SK-N-SH (cell line): ENCODE measurements at regions not wholly inside any gene's neighbourhood (a gene's known extent, or its start where the extent isn't known, plus 50 kb on each side); places are given as distances from the start of the nearest gene placed in this dataset.

Experiments used
- CTCF ChIP-seq: fragments of 200-600 bp; sonication (generic); IDR thresholded peaks from 2 replicates; pipeline ENCODE4 v1.6.1; 2017; ENCODE audit warnings: antibody characterized with exemption, mild to moderate bottlenecking, moderate library complexity
- EP300 ChIP-seq, 2 experiments: IDR thresholded peaks; 2 replicates each; pipeline versions ENCODE4 v1.4.0 to v1.6.1; 2012; ENCODE audit warnings: borderline replicate concordance in 1 of 2, low read depth in 1 of 2, low read length in 1 of 2
- EZH2phosphoT487 ChIP-seq: fragments of 200-600 bp; sonication (generic); IDR thresholded peaks from 2 replicates; pipeline ENCODE4 v1.6.1; 2017; ENCODE audit warnings: low read depth, mixed run types, mild to moderate bottlenecking, antibody characterized with exemption, moderate library complexity, borderline replicate concordance
- GABPA ChIP-seq: IDR thresholded peaks from 2 replicates; pipeline ENCODE4 v1.4.0; 2012; ENCODE audit warnings: low read depth, mild to moderate bottlenecking
- IRF3 ChIP-seq: fragments of 150-350 bp; IDR thresholded peaks from 2 replicates; pipeline ENCODE4 v1.6.1; 2016; ENCODE audit warnings: mild to moderate bottlenecking, low read depth, low read length
- PBX3 ChIP-seq: IDR thresholded peaks from 2 replicates; pipeline ENCODE4; 2012
- RAD21 ChIP-seq: IDR thresholded peaks from 2 replicates; pipeline ENCODE4 v1.6.1; 2012; ENCODE audit warnings: mild to moderate bottlenecking, low read length
- SIN3A ChIP-seq: IDR thresholded peaks from 2 replicates; pipeline ENCODE4 v1.6.1; 2012; ENCODE audit warnings: low read depth, mild to moderate bottlenecking, low read length, moderate library complexity, borderline replicate concordance

- TF ChIP-seq EZH2phosphoT487 (no peak), SIN3A (no peak), EP300 (IDR thresholded peaks at IDR 0.05; ENCODE audit: borderline replicate concordance in 1 of 2, low read depth in 1 of 2, low read length in 1 of 2) (no peak), CTCF (no peak), PBX3 (no peak), RAD21 (no peak), IRF3 (no peak), GABPA (no peak)
Observed at GRCh38 chr1:209235166-209235565, 348.3 kb upstream of the CAMK1G start.
